Body of pancreas (tissue), 4 donors: ENCODE measurements at regions not wholly inside any gene's neighbourhood (a gene's known extent, or its start where the extent isn't known, plus 50 kb on each side); places are given as distances from the start of the nearest gene placed in this dataset.

Experiments used
- ATAC-seq: fragments of 150-250 bp; one replicate; pipeline ENCODE4 v1.9.1; 2016
- DNase-seq, 4 donors: peaks; one replicate each; pipeline ENCODE4 v3.0.0-alpha.2; 2019
- H3K27ac ChIP-seq, 4 donors: fragments of 200-600 bp; sonication (generic); 1 replicate in 3 of 4; 2 replicates in 1 of 4; pipeline versions ENCODE4 v1.5.1 to v1.6.1; 2016 to 2019; ENCODE audit warnings: mild to moderate bottlenecking in 1 of 4, mixed read lengths in 1 of 4, moderate library complexity in 1 of 4
- H3K27me3 ChIP-seq, 2 donors: fragments of 200-600 bp; sonication (generic); one replicate each; pipeline ENCODE4 v1.6.0; 2016; ENCODE audit warnings: mild to moderate bottlenecking in 1 of 2
- H3K36me3 ChIP-seq, 2 donors: fragments of 200-600 bp; sonication (generic); replicated peaks in 1 of 2; 2 replicates each; pipeline ENCODE4 v1.5.1; 2016; ENCODE audit warnings: low read depth in 2 of 2; ENCODE audit not compliant: insufficient read depth in 1 of 2
- H3K4me1 ChIP-seq: fragments of 200-600 bp; sonication (generic); one replicate; pipeline ENCODE4 v1.6.0; 2016
- H3K4me3 ChIP-seq, 2 donors: fragments of 200-600 bp; sonication (generic); 1 replicate in 1 of 2; 2 replicates in 1 of 2; pipeline ENCODE4 v1.5.1; 2016 to 2019
- H3K9me3 ChIP-seq, 3 donors: fragments of 200-600 bp; sonication (generic); 1 replicate in 2 of 3; 2 replicates in 1 of 3; pipeline ENCODE4 v1.5.1; 2016
- CTCF ChIP-seq, 7 experiments: fragments of 450-650 bp in 4 of 7; fragments of 200-600 bp in 3 of 7; sonication (generic) in 3 of 7; IDR thresholded peaks; one replicate each; pipeline ENCODE4 v1.5.1; 2016 to 2019; ENCODE audit warnings: antibody characterized with exemption in 7 of 7
- POLR2A ChIP-seq, 3 donors: fragments of 450-650 bp; IDR thresholded peaks; one replicate each; pipeline ENCODE4 v1.6.1; 2016; ENCODE audit warnings: antibody characterized with exemption in 3 of 3, mild to moderate bottlenecking in 2 of 3
- WGBS, 2 donors: methylation state at CpG; one replicate each; pipeline ENCODE4 v1.1.5; 2017; 5-methylcytosine and 5-hydroxymethylcytosine counted together
- intact Hi-C: fragments of 100-400 bp; cut with DNase I; formaldehyde crosslinking; loops from one replicate; pipeline ENCODE4 v1.15.1; 2023

GRCh38 chr2:204150721-204151120 lies 214.2 kb downstream of the ICOS start:
- Histone ChIP-seq H3K27me3 (no peaks in the 10 kb centered on the region), H3K9me3 (no peaks in the 10 kb centered on the region), H3K4me1 (no peaks in the 10 kb centered on the region), H3K27ac (no peak overlapping the region), H3K4me3 (no peak overlapping the region), H3K36me3 (no peaks in the 10 kb centered on the region)
- peak in 3 of 4 donors; percentile 32 to 39 (median 39) for DNase-seq
- no peak for TF ChIP-seq POLR2A (IDR thresholded peaks at IDR 0.05)
- TF ChIP-seq CTCF (IDR thresholded peaks at IDR 0.05), result no peak
- intact Hi-C loops, result no loop called here
- peak; percentile 12 for ATAC-seq
- 26 to 53% methylated on average over 4 to 7 of the region's 7 CpGs for WGBS, 2 donors

- Histone ChIP-seq H3K4me3 (no peak overlapping the region), H3K27ac (no peak overlapping the region), H3K4me1 (no peaks in the 10 kb centered on the region), H3K36me3 (no peaks in the 10 kb centered on the region), H3K27me3 (no peaks in the 10 kb centered on the region), H3K9me3 (no peaks in the 10 kb centered on the region)
- DNase-seq (no peak), ATAC-seq (no peak)
- intact Hi-C loops, result no loop called here
- WGBS, 2 donors, result 33 to 47% methylated on average over 3 of the region's 3 CpGs
- no peak for TF ChIP-seq CTCF (IDR thresholded peaks at IDR 0.05)
- no peak for TF ChIP-seq POLR2A (IDR thresholded peaks at IDR 0.05)
Measured at GRCh38 chr2:204152616-204153015, 216.1 kb downstream of the ICOS start.

- 47 to 51% methylated on average over 3 of the region's 3 CpGs for WGBS, 2 donors
- Histone ChIP-seq H3K36me3 (no peaks in the 10 kb centered on the region), H3K4me3 (no peak overlapping the region), H3K27ac (no peak overlapping the region), H3K27me3 (no peaks in the 10 kb centered on the region), H3K9me3 (no peaks in the 10 kb centered on the region), H3K4me1 (no peaks in the 10 kb centered on the region)
- DNase-seq (no peak), ATAC-seq (no peak)
- intact Hi-C loops, result no loop called here
- TF ChIP-seq POLR2A (IDR thresholded peaks at IDR 0.05), result no peak
- TF ChIP-seq CTCF (IDR thresholded peaks at IDR 0.05), result no peak
Measured at GRCh38 chr2:204154863-204155262, 218.3 kb downstream of the ICOS start.

GRCh38 chr2:204156456-204156855 lies 219.9 kb downstream of the ICOS start:
- H3K27me3 ChIP-seq, result no peaks in the 10 kb centered on the region
- no peaks in the 10 kb centered on the region for H3K4me1 ChIP-seq
- no peaks in the 10 kb centered on the region for H3K9me3 ChIP-seq
- DNase-seq, result no peak
- WGBS, 2 donors, result 47 to 59% methylated on average over 1 of the region's 1 CpG
- ATAC-seq, result no peak
- intact Hi-C loops, result no loop called here
- H3K36me3 ChIP-seq, result no peaks in the 10 kb centered on the region
- H3K27ac ChIP-seq, result no peak overlapping the region
- no peak overlapping the region for H3K4me3 ChIP-seq
- no peak for TF ChIP-seq CTCF (IDR thresholded peaks at IDR 0.05)
- no peak for TF ChIP-seq POLR2A (IDR thresholded peaks at IDR 0.05)

- H3K27me3 ChIP-seq, result no peaks in the 10 kb centered on the region
- intact Hi-C loops, result no loop called here
- TF ChIP-seq POLR2A (IDR thresholded peaks at IDR 0.05) (no peak), CTCF (IDR thresholded peaks at IDR 0.05) (no peak)
- no peaks in the 10 kb centered on the region for H3K36me3 ChIP-seq
- no peak overlapping the region for H3K27ac ChIP-seq
- no peaks in the 10 kb centered on the region for H3K4me1 ChIP-seq
- ATAC-seq, result no peak
- H3K9me3 ChIP-seq, result no peaks in the 10 kb centered on the region
- no peak for DNase-seq
- no peak overlapping the region for H3K4me3 ChIP-seq
Measured at GRCh38 chr2:204157684-204158083, 221.1 kb downstream of the ICOS start.
